NCI-H748 (cell line): ENCODE measurements at regions not wholly inside any gene's neighbourhood (a gene's known extent, or its start where the extent isn't known, plus 50 kb on each side); places are given as distances from the start of the nearest gene placed in this dataset.
"Not testable (repeated sequence)": the region's sequence is repeated elsewhere in the genome, so short reads cannot be mapped to it uniquely, and the experiment has no call there.

Experiments used
- DNase-seq: peaks from one replicate; lab custom pipeline; 2025; ENCODE audit not compliant: unreplicated experiment; lab: John Stamatoyannopoulos, UW

GRCh38 chr5:52010454-52010853 is 627.2 kb downstream of the ISL1 start:
- DNase-seq = peak; percentile 99

GRCh38 chr5:52013523-52013922 is 630.3 kb downstream of the ISL1 start:
- peak; percentile 100 for DNase-seq

DNA sequence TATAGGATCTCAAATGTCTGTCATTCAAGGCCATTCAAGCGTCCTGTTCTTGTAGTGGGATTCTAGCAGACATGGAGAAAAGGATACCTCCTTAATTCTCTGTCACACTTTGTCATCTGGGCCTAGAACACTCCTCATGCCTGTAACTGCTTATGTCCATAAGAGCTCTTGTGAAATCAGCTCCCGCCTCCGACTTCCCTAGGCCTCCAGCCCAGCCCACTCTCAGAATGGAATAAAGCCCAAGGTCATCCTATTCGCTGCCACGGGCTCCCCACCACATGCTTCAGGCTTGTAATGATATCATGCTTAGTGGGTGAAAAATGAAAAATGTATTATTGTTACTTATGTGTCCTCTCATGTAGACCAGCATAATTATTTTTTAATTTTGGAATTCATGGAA is 632.5 kb downstream of the ISL1 start:
- peak; percentile 70 for DNase-seq

DNA sequence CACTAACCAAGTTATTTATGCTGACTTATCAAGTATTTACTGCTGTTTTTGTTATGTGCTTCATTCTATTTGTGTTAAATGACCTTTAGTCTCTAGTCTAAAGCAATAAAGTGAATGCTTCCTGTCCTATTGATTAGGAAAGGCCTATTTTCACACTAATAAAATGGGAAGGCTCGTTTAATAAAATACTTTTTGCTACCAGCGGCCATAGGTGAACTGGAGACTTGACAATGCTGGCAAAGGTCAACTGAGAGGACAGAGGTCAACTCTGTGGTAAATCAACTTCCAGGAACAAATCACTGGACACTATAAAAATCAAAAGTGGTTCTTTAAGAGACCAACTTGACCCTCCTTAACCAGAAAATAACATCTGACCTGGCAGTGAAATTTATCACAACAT is 634.3 kb downstream of the ISL1 start:
- peak; percentile 36 for DNase-seq

GRCh38 chr5:52024359-52024758 is 641.1 kb downstream of the ISL1 start:
- DNase-seq = no peak

GRCh38 chr5:52029836-52030235 is 646.6 kb downstream of the ISL1 start:
- DNase-seq = not testable (repeated sequence)

DNA sequence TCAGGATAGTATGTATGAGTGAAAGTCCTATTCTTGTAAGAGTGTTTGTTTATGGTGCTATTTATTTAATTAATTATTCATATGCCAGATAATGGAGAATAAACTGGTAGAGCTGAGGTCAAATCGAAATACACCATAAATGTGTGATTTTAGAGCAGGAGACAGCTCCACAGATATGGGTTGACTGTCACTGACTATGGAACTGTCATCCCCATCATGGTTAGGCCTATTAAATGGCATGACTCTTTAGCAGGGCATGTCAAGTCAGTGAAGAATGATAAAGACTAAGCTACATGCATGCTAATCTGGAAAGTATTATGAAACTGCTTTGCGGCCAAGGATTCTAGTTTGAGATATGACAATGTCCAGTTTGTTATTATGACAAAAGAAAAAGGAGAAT is 658.6 kb downstream of the ISL1 start:
- DNase-seq = peak; percentile 38

DNA sequence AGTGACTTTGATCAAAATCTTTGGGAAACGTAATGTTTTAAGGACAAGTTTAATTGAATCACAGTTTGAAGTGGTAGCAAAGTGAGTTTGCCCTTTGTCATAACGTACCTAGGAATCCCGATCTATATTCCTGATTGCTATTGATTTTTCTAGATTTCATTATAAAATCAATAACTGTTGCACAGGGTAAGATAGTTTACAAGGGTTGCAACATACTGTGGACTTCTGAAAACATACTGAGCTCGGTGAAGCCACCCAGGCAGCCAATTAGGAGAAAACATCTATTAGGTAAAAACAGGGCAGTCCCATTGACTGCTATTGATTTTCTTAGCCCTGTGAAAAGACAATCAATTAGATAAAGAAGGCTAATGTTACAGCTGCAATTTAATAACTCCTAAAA is 659.9 kb downstream of the ISL1 start:
- DNase-seq = no peak

DNA sequence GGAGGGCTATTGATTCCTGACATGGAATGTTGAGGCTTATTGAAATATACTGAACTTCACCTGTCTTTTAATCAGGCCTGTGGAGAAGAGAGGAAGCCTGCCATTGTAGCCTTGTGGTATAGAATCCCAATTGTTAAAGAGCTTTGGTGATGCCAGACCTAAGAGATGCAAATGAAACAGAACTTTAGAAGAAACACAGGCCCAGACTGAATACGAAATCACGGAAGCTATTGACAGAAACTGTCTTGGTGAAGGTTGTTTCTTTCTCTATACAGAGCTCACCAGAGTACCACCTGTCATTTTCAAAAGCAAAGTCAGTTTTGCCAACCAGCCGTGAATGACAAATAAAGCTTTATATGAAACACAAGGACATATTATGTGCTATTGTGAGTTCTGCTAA is 660.3 kb downstream of the ISL1 start:
- DNase-seq = peak; percentile 99

DNA sequence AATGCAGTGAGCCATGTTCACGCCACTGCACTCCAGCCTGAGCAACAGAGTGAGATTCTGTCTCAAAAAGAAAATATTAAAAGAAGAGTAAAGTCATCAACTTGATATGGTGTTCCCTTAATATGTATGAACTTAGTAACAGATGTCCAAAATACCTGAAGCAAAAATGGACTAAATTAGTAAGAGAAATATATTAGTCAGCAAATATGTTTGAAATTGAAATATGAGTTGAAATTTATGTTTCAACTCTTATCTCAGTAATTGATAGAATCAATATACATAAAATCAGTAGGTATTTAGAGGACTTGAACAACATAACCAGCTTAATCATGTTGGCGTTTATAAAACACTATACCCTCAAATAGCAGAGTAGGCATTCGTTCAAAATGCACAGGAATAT is 668.5 kb downstream of the ISL1 start:
- DNase-seq = no peak

- no peak for DNase-seq
These were observed 679.9 kb downstream of the ISL1 start for GRCh38 chr5:52063186-52063585.

DNA sequence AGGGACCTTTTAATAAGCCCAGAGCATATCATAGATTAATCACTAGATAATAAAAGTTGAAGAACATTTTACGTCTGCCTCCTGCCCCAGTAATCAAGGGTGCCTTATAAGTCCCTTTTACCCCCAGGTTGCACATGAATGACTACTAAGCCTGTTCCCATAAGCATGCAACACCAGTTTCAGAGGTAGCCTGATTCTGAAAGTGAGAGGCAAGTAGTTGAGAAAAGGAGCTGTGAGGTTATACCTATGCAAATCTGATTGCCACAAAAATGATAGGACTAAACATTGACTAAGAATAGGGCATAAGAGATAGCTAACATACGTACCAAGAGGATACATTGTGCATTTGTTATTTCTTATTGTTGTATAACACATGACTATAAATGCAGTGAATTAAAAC is 681.9 kb downstream of the ISL1 start:
- no peak for DNase-seq

GRCh38 chr5:52069997-52070396 is 686.7 kb downstream of the ISL1 start:
- no peak for DNase-seq

DNA sequence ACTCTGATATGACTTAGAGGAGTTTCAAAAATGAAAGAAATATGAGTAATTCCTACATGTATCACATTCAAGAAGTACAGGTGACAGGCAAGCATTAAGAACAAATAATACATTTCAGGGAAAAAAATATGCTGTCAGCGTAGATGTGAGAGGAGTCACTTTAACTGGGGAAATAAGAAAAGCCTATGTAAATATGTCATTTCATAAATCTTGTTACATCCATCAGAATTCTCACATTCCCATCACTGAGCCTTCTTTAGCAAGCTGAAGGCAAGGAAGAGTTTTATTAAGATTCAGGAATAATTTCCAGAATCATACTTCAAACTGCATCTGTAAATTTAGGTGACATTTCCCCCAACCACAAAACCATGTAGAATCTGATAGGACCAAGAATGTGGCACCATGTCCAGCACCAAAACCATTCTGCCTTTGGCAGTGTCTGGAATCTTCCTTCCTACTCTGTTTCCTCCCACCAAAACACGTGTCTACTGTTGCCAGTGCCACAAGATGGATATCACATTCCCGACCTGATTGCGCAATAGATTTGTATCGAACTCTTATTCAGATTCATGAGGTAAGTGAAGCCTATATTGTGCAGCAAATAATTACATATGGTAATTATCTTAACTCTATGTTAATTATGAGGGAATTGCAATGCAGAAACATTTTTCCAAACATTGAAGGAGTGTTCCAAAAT is 690.9 kb downstream of the ISL1 start:
- no peak for DNase-seq

DNA sequence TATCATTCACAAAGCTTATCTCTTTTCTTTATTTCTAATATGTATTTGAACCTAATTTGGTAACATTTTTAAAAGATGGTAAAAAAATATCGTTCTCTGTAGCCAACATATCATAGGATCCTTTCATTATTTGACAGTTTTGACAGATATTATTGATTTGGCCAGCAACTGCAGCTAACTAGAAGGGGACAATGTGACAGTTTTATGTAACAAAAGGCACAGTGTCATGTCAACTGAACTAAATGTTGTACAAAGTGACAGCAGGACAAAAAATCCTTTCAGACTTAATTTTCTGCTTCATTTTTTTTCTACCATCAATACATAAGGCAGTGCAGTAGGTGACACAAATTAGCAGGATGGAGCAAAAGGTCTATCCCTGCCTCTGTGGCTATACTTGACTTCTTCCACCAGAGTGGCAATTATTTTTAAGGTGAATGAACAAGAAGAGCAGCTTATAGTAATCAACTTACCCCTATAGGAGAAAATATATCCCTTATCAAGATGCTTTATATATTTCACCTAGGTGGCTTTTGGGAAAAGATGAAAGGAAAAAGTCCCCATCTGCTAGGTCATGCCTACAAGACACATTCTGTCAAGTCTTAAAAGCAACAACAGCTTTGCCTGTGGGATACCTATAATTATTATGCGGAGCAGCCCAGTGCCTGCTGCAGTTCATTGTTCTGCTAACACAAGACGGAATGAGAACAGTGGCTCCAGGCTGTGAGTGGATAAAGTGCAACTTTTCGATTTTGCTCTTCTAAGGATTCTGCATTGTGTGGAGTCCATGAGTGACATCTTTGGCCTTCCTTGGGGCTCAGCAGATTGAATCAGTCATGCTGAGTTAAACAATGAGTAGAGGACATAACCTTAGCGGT is 694.9 kb downstream of the ISL1 start:
- peak; percentile 49 for DNase-seq

DNA sequence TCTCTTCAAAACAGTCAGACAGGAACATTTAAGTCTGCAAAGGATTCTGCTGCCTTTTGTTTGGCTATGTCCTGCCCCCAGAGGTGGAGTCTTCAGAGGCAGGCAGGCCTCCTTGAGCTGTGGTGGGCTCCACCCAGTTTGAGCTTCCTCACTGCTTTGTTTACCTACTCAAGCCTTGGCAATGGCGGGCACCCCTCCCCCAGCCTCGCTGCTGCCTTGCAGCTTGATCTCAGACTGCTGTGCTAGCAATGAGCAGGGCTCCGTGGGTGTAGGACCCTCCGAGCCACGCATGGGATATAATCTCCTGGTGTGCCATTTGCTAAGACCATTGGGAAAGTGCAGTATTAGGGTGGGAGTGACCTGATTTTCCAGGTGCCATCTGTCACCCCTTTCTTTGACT is 685.4 kb upstream of the ITGA1 start:
- DNase-seq = not testable (repeated sequence)

GRCh38 chr5:52107210-52107905 is 680.4 kb upstream of the ITGA1 start:
- DNase-seq = no peak

DNA sequence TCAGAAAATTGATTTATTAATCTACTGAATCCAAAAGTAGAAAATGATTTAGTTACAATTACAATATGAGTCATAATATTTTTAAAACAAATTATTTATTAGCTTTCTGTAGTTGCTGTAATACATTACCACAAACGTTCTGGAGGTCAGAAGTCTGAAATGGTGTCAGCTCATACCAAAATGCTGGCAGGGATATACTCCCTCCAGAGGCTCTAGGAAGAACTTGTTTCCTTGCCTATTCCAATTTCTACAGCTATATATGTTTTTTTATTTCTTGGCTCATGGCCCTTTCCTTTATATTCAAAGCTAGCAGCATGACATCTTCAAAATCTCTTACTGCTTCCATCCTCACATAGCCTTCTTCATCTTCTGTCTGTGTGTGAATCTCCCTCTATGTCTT is 667.9 kb upstream of the ITGA1 start:
- peak; percentile 27 for DNase-seq

DNA sequence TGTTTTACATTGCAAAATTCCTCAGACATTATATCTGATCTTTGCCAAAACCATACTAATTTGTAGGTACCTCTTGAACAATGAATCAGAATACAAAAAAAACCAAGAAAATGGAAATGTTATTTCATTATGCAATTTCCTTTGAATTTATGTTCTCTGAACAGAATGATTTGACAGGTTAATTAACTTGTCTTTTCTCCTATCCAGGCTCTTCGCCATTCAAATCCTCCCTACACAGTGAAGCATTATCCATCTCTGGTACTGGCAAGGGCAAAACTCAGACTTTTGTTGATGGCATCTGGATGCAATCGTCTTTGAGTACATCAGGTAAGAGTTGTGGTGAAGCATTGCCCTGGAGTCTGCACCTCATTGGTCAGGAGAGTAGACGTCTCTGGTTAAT is 655.7 kb upstream of the ITGA1 start:
- DNase-seq = no peak

DNA sequence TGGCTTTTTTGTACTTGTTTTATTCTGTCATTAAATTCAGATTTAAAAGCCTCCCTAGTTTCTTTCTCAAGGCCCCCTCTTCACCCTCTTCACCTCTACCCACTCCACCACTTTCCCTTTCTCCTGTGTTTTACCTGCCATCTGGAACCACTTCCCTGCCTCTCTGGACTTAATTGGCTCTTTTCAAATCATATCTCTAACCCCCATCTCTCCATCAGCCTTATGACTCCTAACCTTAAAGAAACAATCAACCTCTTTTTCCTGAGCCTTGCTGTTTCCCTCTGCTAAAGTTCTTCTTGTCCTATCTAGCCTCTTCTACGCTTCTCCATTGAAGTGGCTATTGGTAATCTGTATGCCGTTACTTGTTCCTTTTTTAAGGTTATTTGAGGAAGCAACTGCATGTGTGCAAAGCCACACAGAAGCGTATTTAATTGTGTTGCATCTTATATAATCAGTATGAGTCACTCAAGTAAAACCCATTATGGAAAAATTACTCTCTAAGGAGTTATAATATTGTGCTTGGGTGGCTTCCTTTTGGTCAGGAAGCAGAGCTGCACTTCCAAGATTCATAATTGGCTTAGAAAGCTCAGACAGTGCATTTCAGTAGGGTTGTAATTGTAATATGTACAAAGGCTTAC is 653.6 kb upstream of the ITGA1 start:
- DNase-seq = peak; percentile 67

DNA sequence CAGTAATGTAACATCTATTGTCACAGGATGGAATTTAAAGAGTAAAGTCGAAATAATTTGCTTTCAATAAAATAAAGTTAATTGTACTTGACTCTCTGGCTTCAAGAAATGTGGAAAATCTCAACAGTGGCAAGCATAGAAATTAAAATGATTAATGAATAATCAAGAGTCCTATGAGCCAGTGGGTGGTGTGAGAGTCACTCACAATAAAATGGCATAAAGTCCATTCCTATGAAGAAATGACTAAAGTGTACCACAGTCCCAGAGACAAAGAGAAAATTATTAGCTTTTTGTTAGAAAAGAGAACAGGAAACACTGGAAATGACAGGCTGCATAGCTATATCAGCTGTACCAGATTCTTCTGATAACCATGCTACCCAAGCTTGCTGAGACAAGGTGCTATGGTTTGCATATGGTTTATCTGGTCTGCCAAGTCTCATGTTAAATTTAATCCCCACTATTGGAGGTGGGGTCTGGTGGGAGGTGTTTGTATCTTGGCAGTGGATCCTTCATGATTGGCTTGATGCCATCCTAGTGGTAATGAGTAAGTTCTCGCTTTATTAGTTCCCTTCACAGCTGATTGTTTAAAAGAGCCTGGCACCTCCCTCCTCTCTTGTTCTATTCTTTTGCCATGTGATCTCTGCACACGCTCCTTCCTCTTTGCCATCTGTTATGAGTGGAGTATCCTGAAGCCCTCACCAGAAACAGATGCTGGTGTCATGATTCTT is 647.7 kb upstream of the ITGA1 start:
- DNase-seq = peak; percentile 99
